HG03558 (cell line): ENCODE measurements at regions not wholly inside any gene's neighbourhood (a gene's known extent, or its start where the extent isn't known, plus 50 kb on each side); places are given as distances from the start of the nearest gene placed in this dataset.
A peak's percentile ranks its signal among the peaks of the same experiment; 100 is the strongest.
"Not testable (repeated sequence)": the region's sequence is repeated elsewhere in the genome, so short reads cannot be mapped to it uniquely, and the experiment has no call there.

Source experiments
- ATAC-seq: cut with Tn5 transposase; IDR thresholded peaks from one replicate; pipeline ENCODE4 v1.9.1; 2021; ENCODE audit warnings: moderate number of reproducible peaks; ENCODE audit not compliant: unreplicated experiment; ENCODE audit errors: extremely low read depth

GRCh38 chr9:32884482-32884881 lies 101.1 kb downstream of the TMEM215 start:
- no peak for ATAC-seq

GRCh38 chr9:32886021-32886420 lies 102.7 kb downstream of the TMEM215 start:
- no peak for ATAC-seq

GRCh38 chr9:32894485-32894884 lies 106.9 kb downstream of the APTX start:
- ATAC-seq, result not testable (repeated sequence)

- no peak for ATAC-seq
These were observed 102.2 kb downstream of the APTX start for GRCh38 chr9:32899181-32899580.

GRCh38 chr9:32899761-32900160 lies 101.7 kb downstream of the APTX start:
- no peak for ATAC-seq

GRCh38 chr9:32906213-32906612 lies 95.2 kb downstream of the APTX start:
- ATAC-seq, result peak; percentile 92

GRCh38 chr9:32915802-32916201 lies 85.6 kb downstream of the APTX start:
- no peak for ATAC-seq

- ATAC-seq, result no peak
These were observed 82.8 kb downstream of the APTX start for GRCh38 chr9:32918628-32919027.
